K562 (cell line): ENCODE measurements at regions not wholly inside any gene's neighbourhood (a gene's known extent, or its start where the extent isn't known, plus 50 kb on each side); places are given as distances from the start of the nearest gene placed in this dataset.

ENCODE experiments used
- ATAC-seq: fragments of 200-7000 bp; cut with Tn5 transposase; 3 replicates; pipeline ENCODE4 v1.9.1; 2020; ENCODE audit warnings: moderate library complexity
- BruUV-seq: library from RNA; stranded (reverse); fragments of 400-500 nt; replicated peaks from 2 replicates; lab custom pipeline; 2021; lab: Mats Ljungman, UMichigan
- CTCF ChIA-PET: fragments of 300-600 bp; formaldehyde crosslinking; extraction: SDS; loops from one replicate; lab custom pipeline; 2021; ENCODE audit warnings: low intra/inter-chr PET ratio; lab: Yijun Ruan, JAX
- POLR2A ChIA-PET: fragments of 300-600, 350-650 bp; sonication (Branson Sonifier 250); formaldehyde crosslinking; extraction: SDS; loops from one replicate; lab custom pipeline; 2021; ENCODE audit warnings: antibody characterized with exemption, inconsistent platforms; lab: Yijun Ruan, JAX
- DNase-seq, 4 experiments: peaks; one replicate each; pipeline versions ENCODE4 v3.0.0 to v3.0.0-alpha.2; 2011 to 2018; ENCODE audit warnings: low spot score in 3 of 4, mixed read lengths in 3 of 4; ENCODE audit errors: extremely low read depth in 1 of 4
- FAIRE-seq: peaks from 2 replicates; lab custom pipeline; 2011; peaks lifted over from hg19 to GRCh38; lab: Jason Lieb, UNC
- H2AFZ ChIP-seq: 2 replicates; pipeline ENCODE4 v1.6.0; 2011; ENCODE audit warnings: low read depth, low read length, control low read depth, inconsistent platforms
- H3K27ac ChIP-seq: fragments of 200-600 bp; 3 replicates; pipeline ENCODE4 v1.8.0; 2011; ENCODE audit warnings: low read depth, mild to moderate bottlenecking, control low read depth, inconsistent platforms, low read length, moderate library complexity, mixed read lengths; ENCODE audit errors: extremely low read depth
- H3K27me3 ChIP-seq, 2 experiments: fragments of 300-600 bp in 1 of 2; 2 replicates in 1 of 2; 3 replicates in 1 of 2; pipeline versions ENCODE4 v1.6.0 to v1.8.0; 2011; ENCODE audit warnings: inconsistent platforms in 2 of 2, low read length in 2 of 2, mild to moderate bottlenecking in 1 of 2, mixed read lengths in 1 of 2, moderate library complexity in 1 of 2; ENCODE audit not compliant: control insufficient read depth in 2 of 2, insufficient read depth in 2 of 2
- H3K36me3 ChIP-seq: fragments of 300-600 bp; 3 replicates; pipeline ENCODE4 v1.8.0; 2011; ENCODE audit warnings: mild to moderate bottlenecking, low read length, inconsistent platforms; ENCODE audit not compliant: control insufficient read depth, insufficient read depth
- H3K4me1 ChIP-seq, 2 experiments: fragments of 200-600 bp in 1 of 2; replicated peaks in 1 of 2; 2 replicates in 1 of 2; 3 replicates in 1 of 2; pipeline versions ENCODE4 v1.5.1 to v1.8.0; 2011; ENCODE audit warnings: inconsistent platforms in 2 of 2, low read length in 2 of 2, mild to moderate bottlenecking in 1 of 2, mixed read lengths in 1 of 2, moderate library complexity in 1 of 2; ENCODE audit not compliant: control insufficient read depth in 2 of 2, insufficient read depth in 2 of 2
- H3K4me2 ChIP-seq: 2 replicates; pipeline ENCODE4 v1.6.1; 2011; ENCODE audit warnings: low read length, control low read depth, inconsistent platforms, mixed read lengths; ENCODE audit not compliant: insufficient read depth
- H3K4me3 ChIP-seq: fragments of 200-600 bp; sonication (generic), shearing (Covaris generic); 2 replicates; pipeline ENCODE4 v1.5.1; 2016; ENCODE audit warnings: control low read depth, inconsistent platforms
- H3K79me2 ChIP-seq: fragments of 200-600 bp; 3 replicates; pipeline ENCODE4 v1.8.0; 2011; ENCODE audit warnings: low read length, inconsistent platforms; ENCODE audit not compliant: control insufficient read depth, insufficient read depth
- H3K9ac ChIP-seq, 2 experiments: 2 replicates each; pipeline versions ENCODE4 v1.6.0 to v1.6.1; 2011; ENCODE audit warnings: low read depth in 2 of 2, low read length in 2 of 2, control low read depth in 1 of 2, inconsistent platforms in 1 of 2, mild to moderate bottlenecking in 1 of 2, mixed read lengths in 1 of 2; ENCODE audit not compliant: insufficient read depth in 1 of 2
- H3K9me1 ChIP-seq: one replicate; pipeline ENCODE4 v1.6.0; 2011; ENCODE audit warnings: inconsistent platforms, mild to moderate bottlenecking, low read length, moderate library complexity; ENCODE audit not compliant: control insufficient read depth, insufficient read depth
- H3K9me3 ChIP-seq: replicated peaks from 2 replicates; pipeline ENCODE4 v1.5.1; 2011; ENCODE audit warnings: low read depth, low read length, inconsistent platforms; ENCODE audit not compliant: control insufficient read depth, insufficient read depth
- H4K20me1 ChIP-seq: replicated peaks from 2 replicates; pipeline ENCODE4 v1.6.1; 2011; ENCODE audit warnings: low read length, inconsistent platforms, mixed read lengths; ENCODE audit not compliant: control insufficient read depth, insufficient read depth
- ADNP ChIP-seq: fragments of 200-800 bp; sonication (Bioruptor generic); IDR thresholded peaks from 2 replicates; pipeline ENCODE4 v1.6.1; 2016; ENCODE audit warnings: missing genetic modification characterization, missing compliant biosample characterization
- BHLHE40 ChIP-seq: IDR thresholded peaks from 2 replicates; pipeline ENCODE4 v1.6.1; 2011; ENCODE audit warnings: low read length, improper control_type of control experiment
- CBX3 ChIP-seq, 2 experiments: IDR thresholded peaks; 1 replicate in 1 of 2; 2 replicates in 1 of 2; pipeline ENCODE4 v1.6.1; 2012; ENCODE audit warnings: inconsistent platforms in 2 of 2, low read length in 2 of 2, borderline replicate concordance in 1 of 2, control low read depth in 1 of 2
- CREB3L1 ChIP-seq: fragments of 450-650 bp; IDR thresholded peaks from 2 replicates; pipeline ENCODE4 v1.6.1; 2014; ENCODE audit warnings: low read depth, mild to moderate bottlenecking, moderate library complexity, borderline replicate concordance
- DDX20 ChIP-seq: fragments of 450-650 bp; IDR thresholded peaks from 2 replicates; pipeline ENCODE4 v1.6.1; 2016; ENCODE audit warnings: missing genetic modification characterization, low read depth, mild to moderate bottlenecking, missing compliant biosample characterization, moderate library complexity
- HLTF ChIP-seq: fragments of 450-650 bp; IDR thresholded peaks from 2 replicates; pipeline ENCODE4 v1.6.1; 2016
- MAZ ChIP-seq, 2 experiments: fragments of 450-650 bp in 1 of 2; sonication (generic) in 1 of 2; formaldehyde crosslinking; IDR thresholded peaks in 1 of 2; conservative IDR thresholded peaks in 1 of 2; 2 replicates each; pipeline versions ENCODE4 v1.4.0 to v1.5.0; 2020; ENCODE audit warnings: mild to moderate bottlenecking in 1 of 2, missing genetic modification reagents in 1 of 2
- NFXL1 ChIP-seq: fragments of 450-650 bp; formaldehyde crosslinking; IDR thresholded peaks from 2 replicates; pipeline ENCODE4 v1.4.0; 2021; ENCODE audit warnings: mild to moderate bottlenecking
- PRDM10 ChIP-seq: fragments of 450-650 bp; IDR thresholded peaks from 2 replicates; pipeline ENCODE4 v1.6.1; 2018; ENCODE audit not compliant: partially characterized antibody
- SMAD2 ChIP-seq: fragments of 150-350 bp; IDR thresholded peaks from 2 replicates; pipeline ENCODE4 v1.6.1; 2014; ENCODE audit warnings: low read depth, mild to moderate bottlenecking, low read length
- TCFL5 ChIP-seq: fragments of 250-450 bp; sonication (Bioruptor Pico); conservative IDR thresholded peaks from 2 replicates; pipeline ENCODE4 v1.6.1; 2021; ENCODE audit warnings: mild to moderate bottlenecking, moderate library complexity, matching md5 sums
- ZBTB1 ChIP-seq: sonication (generic); formaldehyde crosslinking; IDR thresholded peaks from 2 replicates; pipeline ENCODE4 v1.8.1; 2023; ENCODE audit warnings: missing genetic modification reagents, low read depth, mild to moderate bottlenecking, borderline replicate concordance
- ZBTB8A ChIP-seq: fragments of 450-650 bp; IDR thresholded peaks from 2 replicates; pipeline ENCODE4 v1.6.1; 2018; ENCODE audit warnings: mild to moderate bottlenecking, moderate library complexity; ENCODE audit not compliant: partially characterized antibody
- ZNF212 ChIP-seq: fragments of 450-650 bp; formaldehyde crosslinking; IDR thresholded peaks from 2 replicates; pipeline ENCODE4 v1.4.0; 2020; ENCODE audit warnings: mild to moderate bottlenecking
- WGBS: fragments of 100-300 bp; shearing (Covaris generic); methylation state at CpG from one replicate; pipeline ENCODE4 v1.1.6; 2016; ENCODE audit warnings: low coverage, mixed read lengths; ENCODE audit not compliant: insufficient coverage; ENCODE audit errors: missing lambda C conversion rate; 5-methylcytosine and 5-hydroxymethylcytosine counted together
- in situ Hi-C: fragments of 300-500 bp; cut with MboI; formaldehyde crosslinking; loops from 4 replicates; pipeline ENCODE4 v1.15.0; 2018; ENCODE audit warnings: inconsistent platforms, mixed read lengths
- intact Hi-C: fragments of 100-400 bp; cut with micrococcal nuclease; formaldehyde crosslinking; loops from 2 replicates; pipeline ENCODE4 v1.14.2; 2022
- TF ChIP-seq, protein P1 (sequence below), 2 experiments: fragments of 450-650 bp in 1 of 2; IDR thresholded peaks; 2 replicates each; pipeline ENCODE4 v1.6.1; 2011 to 2017; ENCODE audit warnings: low read depth in 2 of 2, antibody characterized with exemption in 1 of 2, borderline replicate concordance in 1 of 2, low read length in 1 of 2, mild to moderate bottlenecking in 1 of 2, mixed read lengths in 1 of 2; ENCODE audit not compliant: control insufficient read depth in 1 of 2

DNA sequence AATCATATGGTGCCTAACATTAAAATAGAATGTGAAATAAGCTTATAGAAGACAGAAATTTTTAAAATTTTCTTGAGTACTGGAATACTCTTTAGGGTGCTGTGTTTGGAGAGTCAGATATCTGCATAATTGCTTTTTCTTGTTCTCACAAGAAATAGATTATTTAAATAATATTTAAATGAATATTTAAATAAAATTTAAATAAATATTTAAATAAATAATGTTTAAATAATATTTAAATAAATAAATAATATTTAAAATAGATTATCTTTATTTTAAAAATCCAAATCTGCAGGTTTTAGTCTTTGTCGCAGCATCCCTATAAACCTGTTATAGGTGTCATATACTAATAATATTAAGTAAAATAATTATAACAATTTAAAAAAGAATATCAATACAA is 1589.4 kb downstream of the MAT2B start:
- no peak overlapping the region for H2AFZ ChIP-seq
- H4K20me1 ChIP-seq, result no peaks in the 10 kb centered on the region
- TF ChIP-seq SMAD2 (no peak), ZBTB1 (CRISPR knock-in tag) (no peak), BHLHE40 (no peak), ADNP (tag) (no peak), CREB3L1 (no peak), MAZ (CRISPR knock-in tag; conservative IDR thresholded peaks at IDR 0.05 in 1 of 2, IDR thresholded peaks at IDR 0.05 in 1 of 2) (no peak), TCFL5 (no peak), PRDM10 (no peak), CBX3 (IDR thresholded peaks at IDR 0.05; ENCODE audit: borderline replicate concordance in 1 of 2, low read length in 2 of 2) (no peak), HLTF (no peak), ZBTB8A (no peak), DDX20 (tag) (no peak), ZNF212 (no peak), NFXL1 (CRISPR knock-in tag) (no peak)
- TF ChIP-seq, protein P1, sequence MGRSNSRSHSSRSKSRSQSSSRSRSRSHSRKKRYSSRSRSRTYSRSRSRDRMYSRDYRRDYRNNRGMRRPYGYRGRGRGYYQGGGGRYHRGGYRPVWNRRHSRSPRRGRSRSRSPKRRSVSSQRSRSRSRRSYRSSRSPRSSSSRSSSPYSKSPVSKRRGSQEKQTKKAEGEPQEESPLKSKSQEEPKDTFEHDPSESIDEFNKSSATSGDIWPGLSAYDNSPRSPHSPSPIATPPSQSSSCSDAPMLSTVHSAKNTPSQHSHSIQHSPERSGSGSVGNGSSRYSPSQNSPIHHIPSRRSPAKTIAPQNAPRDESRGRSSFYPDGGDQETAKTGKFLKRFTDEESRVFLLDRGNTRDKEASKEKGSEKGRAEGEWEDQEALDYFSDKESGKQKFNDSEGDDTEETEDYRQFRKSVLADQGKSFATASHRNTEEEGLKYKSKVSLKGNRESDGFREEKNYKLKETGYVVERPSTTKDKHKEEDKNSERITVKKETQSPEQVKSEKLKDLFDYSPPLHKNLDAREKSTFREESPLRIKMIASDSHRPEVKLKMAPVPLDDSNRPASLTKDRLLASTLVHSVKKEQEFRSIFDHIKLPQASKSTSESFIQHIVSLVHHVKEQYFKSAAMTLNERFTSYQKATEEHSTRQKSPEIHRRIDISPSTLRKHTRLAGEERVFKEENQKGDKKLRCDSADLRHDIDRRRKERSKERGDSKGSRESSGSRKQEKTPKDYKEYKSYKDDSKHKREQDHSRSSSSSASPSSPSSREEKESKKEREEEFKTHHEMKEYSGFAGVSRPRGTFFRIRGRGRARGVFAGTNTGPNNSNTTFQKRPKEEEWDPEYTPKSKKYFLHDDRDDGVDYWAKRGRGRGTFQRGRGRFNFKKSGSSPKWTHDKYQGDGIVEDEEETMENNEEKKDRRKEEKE (IDR thresholded peaks at IDR 0.05; ENCODE audit: borderline replicate concordance in 1 of 2, control insufficient read depth in 1 of 2, low read depth in 2 of 2, low read length in 1 of 2), result no peak
- no peaks in the 10 kb centered on the region for H3K36me3 ChIP-seq
- no peaks in the 10 kb centered on the region for H3K4me1 ChIP-seq
- no peaks in the 10 kb centered on the region for H3K9me1 ChIP-seq
- ChIA-PET CTCF (no interaction called here), POLR2A (no interaction called here)
- no peak overlapping the region for H3K9ac ChIP-seq
- FAIRE-seq (no peak), DNase-seq (no peak), ATAC-seq (no peak)
- no peak overlapping the region for H3K4me2 ChIP-seq
- no peaks in the 10 kb centered on the region for H3K27me3 ChIP-seq
- H3K4me3 ChIP-seq, result no peak overlapping the region
- H3K27ac ChIP-seq, result no peak overlapping the region
- intact Hi-C loops (no loop called here), in situ Hi-C loops (no loop called here)
- H3K79me2 ChIP-seq, result no peaks in the 10 kb centered on the region
- no TSS peak for BruUV-seq
- no peaks in the 10 kb centered on the region for H3K9me3 ChIP-seq
- 6% methylated on average over 1 of the region's 1 CpG for WGBS
